HG03571 (cell line): ENCODE measurements at regions not wholly inside any gene's neighbourhood (a gene's known extent, or its start where the extent isn't known, plus 50 kb on each side); places are given as distances from the start of the nearest gene placed in this dataset.

ENCODE experiments used
- ATAC-seq: cut with Tn5 transposase; IDR thresholded peaks from one replicate; pipeline ENCODE4 v1.9.1; 2021; ENCODE audit not compliant: unreplicated experiment

DNA sequence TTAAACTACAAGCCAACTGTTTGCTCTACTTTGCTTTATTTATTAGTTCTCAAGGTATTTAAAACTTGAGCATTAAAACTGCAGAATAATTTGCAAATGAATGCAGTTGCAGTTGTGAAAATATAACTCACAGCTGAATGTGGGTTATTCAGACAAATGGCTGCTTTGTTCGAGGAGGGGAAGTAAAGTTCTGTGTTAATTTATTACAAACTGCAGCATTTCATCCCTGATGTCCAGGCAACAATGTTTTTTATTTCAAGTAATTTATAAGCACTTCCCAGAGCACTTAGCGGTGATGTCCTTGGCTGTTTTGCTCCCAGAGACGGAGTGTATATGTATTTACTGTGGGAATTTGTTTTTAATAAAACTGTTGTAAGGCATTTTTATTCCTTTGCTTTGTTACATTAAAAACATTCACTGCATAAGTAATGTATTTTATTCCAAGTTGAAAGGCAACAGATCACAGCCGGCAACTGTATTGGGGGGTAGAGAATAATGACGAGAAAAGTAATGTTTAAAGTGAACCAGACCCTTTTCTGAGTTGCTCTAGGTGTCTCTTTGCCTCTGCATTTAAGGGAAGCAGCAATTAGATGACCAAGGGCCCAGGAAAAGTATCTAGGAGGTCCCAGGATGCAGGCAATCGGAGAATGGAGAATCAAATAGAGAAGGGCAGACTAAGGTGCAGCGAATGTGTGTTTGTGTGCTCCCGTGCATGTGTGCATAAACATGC, 291.2 kb upstream of the SALL1 start:
- ATAC-seq: no peak

DNA sequence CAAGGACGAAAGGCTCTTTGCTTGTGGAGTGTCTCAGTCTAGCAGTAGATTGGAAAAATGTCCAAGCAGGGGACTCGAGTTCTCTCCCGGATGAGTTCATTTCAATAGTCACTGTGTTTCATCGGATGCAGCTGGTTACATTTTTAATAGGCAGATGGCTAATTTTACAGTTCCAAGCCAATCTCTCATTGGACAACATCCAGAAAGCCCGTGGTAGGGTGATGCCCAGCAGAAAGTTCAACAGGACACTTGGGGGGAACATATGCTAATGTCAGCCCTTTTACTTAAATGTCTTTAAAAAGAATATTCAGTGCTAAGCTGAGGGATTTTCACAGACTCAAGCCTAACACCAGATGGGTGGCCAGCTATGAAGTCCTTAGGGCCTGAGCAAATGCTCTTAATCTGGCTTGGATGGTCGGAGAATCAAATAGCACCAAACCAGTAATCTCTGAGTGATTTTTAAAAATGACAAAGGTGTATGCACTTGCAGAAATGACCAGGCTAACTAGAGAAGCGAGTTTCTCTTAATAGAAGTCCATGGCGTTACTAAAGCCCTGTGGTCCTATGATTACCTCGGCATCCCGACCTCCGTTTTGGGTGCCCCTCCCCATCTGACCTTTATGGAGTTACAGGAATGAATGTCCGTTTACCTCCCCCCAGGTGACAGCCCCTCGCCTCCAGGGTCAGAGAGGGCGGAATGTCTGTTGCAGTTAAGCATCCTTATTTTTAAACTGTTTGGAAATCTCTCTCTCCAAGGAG, 289.2 kb upstream of the SALL1 start:
- ATAC-seq: no peak

DNA sequence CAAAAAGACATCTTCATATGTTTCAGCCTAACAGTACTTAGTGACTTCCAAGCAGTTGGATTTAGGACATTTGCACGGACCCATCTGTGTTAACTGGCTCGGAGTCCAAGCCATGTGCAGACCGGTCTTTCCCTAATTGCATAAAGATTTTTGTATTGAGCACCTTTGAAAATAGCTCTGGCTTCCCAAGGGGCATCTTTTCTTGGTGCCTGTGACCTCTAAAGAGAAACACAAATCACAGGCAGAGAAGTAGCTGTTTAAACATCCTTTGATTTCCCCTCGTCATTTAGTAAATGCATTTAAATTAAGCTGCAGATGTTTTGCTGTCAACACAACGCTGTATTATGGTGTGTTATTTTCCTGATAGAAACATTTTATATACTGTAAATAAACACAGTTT, 288.2 kb upstream of the SALL1 start:
- ATAC-seq: no peak

DNA sequence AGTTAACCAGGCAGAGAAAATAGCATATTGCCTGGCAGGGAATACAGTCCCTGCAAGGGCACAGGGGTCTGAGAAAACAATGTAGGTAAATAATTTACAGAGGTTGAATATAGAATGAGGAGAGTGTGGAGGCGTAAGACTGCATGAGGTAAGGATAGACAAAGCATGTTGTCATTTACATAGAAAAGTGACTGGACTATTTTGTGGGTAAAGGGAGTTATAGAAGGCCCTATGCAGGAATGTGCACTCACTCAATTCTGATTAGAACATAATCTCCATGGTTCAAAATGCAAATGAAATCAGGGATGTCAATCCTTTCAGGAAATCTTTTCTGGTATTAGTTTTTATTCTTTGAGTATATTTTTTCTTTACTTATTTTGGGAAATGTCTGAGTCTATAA, 285.7 kb upstream of the SALL1 start:
- ATAC-seq: no peak

DNA sequence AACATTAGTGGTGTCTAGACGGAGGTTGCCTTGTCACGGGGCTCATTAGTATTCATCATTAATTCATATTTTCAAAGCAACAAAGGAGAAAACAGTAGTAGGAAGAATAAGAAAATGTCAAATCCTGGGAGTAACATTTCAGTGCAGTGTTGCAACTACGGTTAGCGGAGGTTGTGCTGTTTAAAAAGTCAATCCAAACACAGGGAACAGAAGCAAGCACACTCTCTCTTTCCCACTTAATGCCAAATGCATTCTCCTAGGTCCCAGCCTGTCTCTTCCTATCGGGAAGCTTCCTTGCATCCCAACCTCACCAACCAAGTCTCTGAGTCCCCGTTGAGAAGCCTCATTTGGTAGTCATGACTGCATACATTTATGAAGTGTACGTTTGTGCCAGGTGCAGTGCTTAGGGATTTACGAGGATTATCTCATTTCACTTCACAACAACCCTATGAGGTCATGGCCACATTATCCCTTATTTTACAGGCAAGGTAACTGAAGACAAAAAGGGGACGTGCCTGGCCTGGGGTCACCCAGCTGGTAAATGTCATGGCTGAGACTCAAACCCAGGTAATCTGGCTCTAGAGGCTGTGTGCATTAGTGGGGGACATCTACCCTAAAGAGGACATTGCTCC, 283.6 kb upstream of the SALL1 start:
- no peak for ATAC-seq

DNA sequence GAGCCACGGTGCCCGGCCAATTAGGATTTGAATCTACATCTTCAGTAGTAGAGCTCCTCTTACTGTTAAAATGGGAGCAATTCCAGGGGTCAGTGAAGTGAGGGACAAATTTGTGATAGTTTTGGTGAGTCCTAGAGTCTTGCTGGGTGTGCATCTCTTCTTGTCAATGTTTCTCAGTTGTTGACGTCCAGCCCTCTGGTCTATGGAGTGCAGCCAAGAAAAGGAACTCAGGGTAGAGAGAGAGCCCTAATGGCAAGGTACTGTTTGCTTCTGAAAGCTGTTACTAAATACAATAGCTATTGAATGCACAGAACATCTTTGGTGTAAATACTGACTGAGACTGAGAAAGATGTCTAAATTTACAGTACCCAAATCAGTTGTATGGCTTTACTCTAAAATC, 282.5 kb upstream of the SALL1 start:
- no peak for ATAC-seq

DNA sequence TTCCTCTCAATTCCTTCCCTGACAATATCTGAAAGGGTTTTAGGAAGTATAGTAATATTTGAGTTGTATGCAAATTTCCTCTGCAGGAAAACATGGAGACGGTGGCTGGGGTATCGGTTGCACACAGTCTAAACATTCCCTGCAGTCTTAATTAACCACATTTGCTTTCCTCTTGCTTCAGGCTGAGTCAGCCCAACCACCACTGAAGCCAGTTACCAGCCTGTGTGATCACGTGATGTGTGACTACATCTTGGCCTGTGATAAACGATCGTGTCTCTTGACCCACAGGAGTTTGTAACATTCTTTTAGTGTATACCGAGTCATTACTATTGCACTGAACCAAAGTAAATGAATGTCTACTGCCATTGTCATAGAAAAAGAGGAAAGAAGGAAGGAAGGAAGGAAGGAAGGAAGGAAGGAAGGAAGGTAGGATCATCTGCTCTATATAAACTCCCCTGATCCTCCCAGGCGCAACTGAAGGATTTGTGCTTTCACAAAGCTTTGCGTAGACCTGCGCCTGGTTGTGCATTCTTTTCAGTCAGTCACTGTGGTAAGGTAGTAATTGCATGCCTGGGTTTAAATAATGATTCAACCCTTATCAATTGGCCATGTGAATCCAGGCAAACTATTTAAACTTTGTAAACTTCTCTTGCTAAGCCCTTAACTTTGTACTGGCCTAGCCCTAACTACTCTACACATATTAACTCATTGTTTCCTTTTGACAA, 280.6 kb upstream of the SALL1 start:
- ATAC-seq: no peak

DNA sequence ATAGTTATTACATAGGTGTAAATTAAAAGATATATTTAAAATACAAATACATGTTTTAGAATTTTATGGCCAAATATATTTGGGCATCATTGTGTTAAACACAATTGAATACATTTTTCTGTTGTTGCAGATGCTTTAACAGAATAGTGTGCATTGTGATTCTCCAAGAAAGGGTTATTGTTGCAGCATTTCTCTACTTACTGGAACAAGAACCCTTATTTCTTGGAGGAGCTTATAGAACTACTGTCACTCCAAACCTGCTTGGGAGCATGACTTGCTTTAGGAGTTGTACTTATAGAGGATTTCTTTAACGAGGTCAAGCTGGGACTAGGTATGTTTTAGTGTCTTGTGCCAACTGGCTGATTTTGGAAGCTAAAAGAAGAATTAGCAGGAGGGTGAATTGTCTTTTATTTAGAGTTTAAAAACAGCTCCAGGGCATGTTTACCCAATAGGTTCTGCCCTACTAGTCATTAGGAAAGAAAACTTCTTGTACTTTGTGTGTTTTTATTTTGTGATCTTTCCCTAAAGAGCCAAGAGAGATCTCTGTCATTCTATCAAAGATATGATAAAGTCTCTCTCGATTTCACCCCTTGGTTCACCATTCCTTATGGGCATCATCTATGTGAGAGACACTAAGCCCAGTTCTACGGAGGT, 279.8 kb upstream of the SALL1 start:
- ATAC-seq: no peak

DNA sequence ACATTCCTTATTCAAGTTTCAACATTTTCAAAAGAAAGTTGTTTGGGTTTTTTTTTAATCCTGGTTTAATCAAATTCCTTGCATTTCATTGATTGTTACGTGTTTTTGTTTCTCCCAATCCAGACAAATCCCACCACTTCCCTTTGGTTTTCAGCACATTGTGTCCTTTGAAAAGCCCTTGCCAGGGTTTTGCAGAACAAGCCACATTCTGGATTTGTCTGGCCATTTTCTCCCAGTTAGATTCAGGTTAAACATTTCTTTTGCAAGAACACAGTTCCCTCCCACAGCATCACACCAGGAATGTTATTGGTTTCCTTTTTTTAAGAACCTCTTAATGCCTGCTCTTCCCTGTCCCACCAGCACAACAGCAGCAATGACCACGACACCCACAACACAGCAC, 278.0 kb upstream of the SALL1 start:
- no peak for ATAC-seq

DNA sequence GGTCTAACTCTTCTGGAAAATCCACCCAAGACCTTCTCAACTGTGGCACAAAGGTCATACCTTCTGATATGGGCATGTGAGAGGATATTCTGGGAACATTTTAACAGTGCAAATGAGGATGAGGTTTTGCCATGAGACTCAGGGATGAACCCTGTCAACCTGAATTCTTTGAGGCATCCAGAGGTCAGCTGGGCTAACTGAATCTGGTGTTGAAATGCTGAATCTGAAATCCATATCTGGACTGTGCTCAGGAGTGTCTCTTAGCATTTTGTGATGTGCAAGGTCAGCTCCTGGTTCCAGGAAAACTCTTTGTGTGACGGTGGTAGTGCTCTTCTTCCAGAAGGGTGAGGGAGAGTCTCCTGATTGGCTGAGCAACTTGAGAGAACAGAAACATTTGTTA, 276.0 kb upstream of the SALL1 start:
- no peak for ATAC-seq

DNA sequence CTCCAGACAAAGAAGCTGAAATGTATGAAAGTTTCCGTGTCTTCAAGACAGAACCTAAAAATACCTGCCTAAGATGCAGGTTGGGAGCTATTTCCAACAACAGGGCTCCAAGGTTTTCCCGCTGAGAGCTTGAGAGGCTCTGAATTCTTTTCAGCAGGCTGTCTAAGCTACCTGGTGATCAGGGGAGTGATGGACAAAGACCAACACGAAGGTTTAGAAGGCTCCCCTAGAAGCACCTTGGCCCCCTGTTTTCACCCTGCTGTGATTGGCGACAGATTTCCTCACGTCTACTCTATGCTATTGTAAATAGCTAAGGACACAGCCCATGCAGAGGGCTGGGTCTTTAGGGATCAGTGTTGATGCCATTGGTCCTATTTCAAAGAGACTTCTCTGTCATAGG, 275.2 kb upstream of the SALL1 start:
- ATAC-seq: no peak

DNA sequence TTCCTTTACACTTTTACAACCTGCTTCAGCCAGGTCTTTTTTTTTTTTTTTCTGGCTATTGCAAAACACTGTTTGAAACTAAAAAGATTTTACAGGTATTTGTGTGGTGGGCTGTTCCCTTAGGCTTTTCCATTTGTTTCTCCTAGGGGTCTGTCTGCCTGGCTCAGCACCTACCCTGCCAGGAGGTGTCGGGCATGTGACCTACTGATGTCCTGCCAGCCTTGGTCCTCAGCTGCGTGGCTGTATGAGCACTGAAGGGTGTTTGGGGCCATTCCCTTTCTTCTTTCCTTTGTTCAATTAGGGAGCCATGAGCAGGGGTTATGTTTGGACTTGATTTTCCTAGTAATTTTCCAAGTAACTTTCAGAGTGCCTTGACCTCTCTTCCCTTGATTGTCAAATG, 269.2 kb upstream of the SALL1 start:
- no peak for ATAC-seq

DNA sequence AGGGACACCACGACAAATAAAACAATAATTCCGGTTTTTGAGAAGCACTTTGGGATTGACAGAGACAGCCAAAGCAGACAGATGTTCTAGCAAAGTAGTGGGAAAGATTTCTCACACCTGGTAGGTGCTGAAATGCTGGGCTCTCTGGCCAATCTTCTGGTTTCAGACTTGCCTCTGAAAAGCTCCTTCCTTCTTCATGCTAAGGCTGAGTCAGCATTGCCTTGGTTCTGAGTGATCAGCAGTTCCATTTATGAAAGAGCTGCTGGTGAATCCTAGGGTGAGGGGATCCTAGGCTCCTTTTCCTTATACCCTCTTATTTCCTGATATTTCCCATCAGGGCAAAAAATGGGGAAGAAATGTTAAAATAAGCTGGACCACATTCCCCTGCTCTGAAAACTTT, 268.7 kb upstream of the SALL1 start:
- no peak for ATAC-seq

DNA sequence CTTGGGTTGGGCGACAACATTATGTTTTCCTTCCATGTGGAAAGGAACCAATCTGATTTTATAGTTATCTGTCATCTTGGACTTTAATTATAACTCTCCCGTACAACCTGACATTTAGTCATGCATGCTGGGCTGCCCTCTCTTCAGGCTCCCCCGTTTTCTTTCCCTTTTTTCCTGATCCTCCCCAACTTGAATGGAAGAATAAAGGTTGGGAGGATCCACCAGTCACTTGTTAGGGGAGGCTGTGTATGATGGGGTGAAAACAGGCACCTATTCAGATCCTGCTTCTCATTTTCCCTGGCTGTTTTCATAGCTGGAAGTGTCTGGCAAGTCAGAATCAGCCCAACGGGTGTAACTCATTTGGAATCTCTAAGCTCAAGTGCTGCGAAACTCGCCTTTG, 267.2 kb upstream of the SALL1 start:
- no peak for ATAC-seq

DNA sequence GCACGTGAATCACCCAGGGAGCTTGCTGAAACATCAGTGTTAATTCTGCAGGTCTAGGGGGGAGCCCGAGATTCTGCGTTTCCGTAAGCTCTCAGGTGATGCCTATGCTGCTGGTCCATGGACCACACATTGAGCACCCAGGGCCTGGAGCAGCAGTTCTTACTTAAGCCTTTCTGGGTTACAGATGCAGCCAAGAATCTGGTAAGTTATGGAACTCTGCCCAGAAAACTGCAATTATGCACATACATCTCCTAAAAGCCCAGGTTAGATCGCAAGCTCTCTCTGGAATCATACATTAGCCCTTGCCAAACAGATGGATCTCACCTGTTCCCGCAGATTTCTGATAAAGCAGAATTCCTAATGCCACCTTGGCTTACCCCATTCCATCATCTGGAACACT, 265.9 kb upstream of the SALL1 start:
- no peak for ATAC-seq

DNA sequence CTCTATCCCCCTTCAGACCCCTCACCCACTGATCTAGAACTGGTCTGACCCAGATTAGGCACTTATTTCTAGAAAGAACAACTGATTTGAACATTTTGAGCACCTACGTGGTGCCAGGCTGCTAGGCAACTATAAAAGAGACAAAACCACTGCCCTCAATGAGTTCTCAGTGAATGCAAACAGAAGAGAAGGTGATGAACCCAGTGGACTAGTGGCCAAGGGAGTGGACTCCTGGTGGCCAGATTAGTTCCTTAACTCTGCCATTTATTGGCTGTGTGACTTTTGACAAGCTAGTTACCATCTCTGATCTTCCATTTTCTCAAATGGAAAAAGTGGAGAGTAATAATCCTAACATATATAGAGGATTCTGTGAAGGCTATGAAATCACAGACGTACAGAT, 259.1 kb upstream of the SALL1 start:
- no peak for ATAC-seq

DNA sequence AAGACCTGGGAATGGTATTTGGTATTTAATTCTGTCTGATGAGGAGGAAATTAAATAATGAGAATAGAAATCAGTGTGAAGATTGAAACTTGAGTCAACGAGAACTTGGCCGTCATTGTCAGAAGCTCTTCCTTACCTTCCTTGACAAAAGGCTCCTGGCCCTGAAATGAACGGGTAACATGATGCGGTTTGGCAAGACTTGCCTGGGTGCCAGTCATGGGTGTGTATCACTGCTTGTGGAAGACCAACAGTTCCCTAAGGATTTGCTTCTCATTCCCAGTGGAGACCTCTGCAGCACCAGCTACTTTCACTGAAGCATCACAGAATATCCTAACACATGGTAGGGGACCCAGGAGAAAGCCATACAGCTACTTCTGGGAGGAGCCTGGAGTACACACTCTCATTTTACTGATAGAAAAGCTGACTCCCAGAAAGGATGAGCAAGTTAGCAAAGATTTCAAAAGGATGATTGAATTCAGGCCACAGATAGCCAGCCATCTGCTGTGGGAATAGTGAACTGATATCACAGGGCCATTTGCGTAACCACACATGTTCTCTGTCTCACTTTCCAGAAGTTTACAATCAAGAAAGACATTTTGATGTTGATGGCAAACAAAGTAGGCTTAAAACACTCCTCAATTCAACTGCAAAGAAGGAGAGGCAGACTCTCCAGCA, 258.1 kb upstream of the SALL1 start:
- ATAC-seq: no peak

DNA sequence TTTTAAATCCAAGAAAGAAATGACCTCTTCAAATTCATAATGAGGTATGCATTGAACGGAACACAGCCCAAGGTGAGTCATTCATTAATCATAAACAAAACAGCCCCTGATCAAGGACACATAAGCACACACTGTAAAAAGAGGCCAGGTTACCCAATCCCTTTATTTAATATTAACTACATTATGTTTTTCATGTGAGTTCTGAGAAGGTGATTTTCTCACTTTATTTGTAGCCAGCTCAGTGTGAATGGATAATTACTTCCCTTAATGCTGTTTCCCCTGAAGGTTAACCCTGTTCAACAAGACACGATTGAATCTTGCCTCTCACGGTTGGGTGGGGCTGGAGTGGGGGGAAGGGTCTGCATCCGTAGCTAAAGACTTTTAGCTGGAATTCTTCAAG, 257.3 kb upstream of the SALL1 start:
- no peak for ATAC-seq

DNA sequence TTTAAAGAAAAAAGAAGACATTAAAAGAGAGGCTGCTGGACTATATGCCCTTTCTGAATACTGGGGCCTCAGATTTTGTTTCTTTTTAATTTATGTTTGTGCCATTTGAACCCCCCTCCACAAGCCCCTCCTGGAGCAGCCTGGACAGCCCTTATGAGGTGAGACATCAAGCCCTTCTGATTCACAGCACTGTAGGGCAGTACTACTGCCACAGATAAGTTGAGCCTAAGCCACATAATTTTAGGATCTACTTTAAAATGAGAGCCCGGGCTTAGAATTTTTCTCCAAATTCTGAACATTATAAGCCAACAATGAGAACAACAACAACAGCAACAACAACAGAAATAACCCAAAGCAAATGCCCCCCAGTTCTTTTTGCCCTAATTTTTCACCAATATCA, 256.9 kb upstream of the SALL1 start:
- no peak for ATAC-seq

DNA sequence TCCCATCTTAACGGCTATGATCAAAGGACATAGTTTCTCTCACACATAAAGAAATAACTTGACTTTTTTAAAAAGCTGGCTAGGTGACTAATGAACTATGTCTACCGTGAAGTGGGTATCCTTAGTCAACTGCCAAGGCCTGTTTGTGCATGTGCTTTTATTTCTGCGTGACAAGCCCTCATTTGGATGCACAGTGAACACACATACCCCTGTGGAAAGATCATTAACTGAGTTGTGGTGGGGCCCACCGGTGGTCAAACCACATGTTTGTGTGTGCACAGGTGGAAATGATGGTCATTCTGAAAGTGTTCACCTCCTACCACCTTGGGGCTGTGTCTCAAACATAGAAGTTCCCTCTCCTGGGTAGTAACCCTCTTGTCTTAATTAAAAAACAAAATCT, 256.1 kb upstream of the SALL1 start:
- ATAC-seq: no peak

DNA sequence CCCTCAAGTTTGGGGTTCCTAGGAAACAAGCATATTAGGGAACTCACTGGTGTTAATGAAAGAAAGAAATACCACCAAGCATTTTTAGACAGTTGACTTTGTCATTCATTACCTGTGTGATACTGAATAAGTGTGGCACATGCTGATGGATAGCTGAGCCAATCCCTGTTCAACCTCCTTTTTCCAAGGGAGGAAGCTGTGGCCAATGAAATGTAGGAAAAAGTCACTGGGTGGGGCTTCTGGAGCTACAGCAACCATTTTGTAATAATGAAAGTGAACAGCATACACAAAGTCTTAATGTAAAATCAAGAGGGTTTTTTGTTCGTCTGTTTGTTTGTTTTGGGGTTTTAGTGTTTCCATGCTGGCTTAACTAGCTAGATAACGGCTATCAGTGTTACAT, 254.3 kb upstream of the SALL1 start:
- ATAC-seq: no peak
